ENCODE measurements at regions not wholly inside any gene's neighbourhood (a gene's known extent, or its start where the extent isn't known, plus 50 kb on each side); places are given as distances from the start of the nearest gene placed in this dataset.
"Not testable (repeated sequence)": the region's sequence is repeated elsewhere in the genome, so short reads cannot be mapped to it uniquely, and the experiment has no call there.

- H3K27ac Mint-ChIP-seq (ENCODE audit: unreplicated experiment): no peak overlapping the region
- FAIRE-seq (no peak), DNase-seq (ENCODE audit: low read depth) (no peak)
- no peak for TF ChIP-seq CTCF (IDR thresholded peaks at IDR 0.05; ENCODE audit: insufficient read depth, low read depth, low read length)
- TF ChIP-seq EZH2 (IDR thresholded peaks at IDR 0.05; ENCODE audit: insufficient read depth, low read length): no peak
- Histone ChIP-seq H4K20me1 (ENCODE audit: insufficient read depth, low read length) (no peaks in the 10 kb centered on the region), H3K9ac (ENCODE audit: low read length) (no peak overlapping the region), H3K4me1 (ENCODE audit: insufficient read depth, low read length) (no peaks in the 10 kb centered on the region), H3K4me2 (ENCODE audit: low read length) (no peak overlapping the region), H3K4me3 (ENCODE audit: insufficient read depth, low read depth, low read length) (no peak overlapping the region), H3K36me3 (ENCODE audit: insufficient read depth, low read length) (no peaks in the 10 kb centered on the region), H3K27ac (ENCODE audit: low read depth, low read length) (no peak overlapping the region), H2AFZ (ENCODE audit: low read depth, low read length) (no peak overlapping the region), H3K79me2 (ENCODE audit: insufficient read depth, low read length) (no peaks in the 10 kb centered on the region), H3K9me3 (ENCODE audit: insufficient read depth, low read depth, low read length) (peaks cover 8% of the 10 kb centered on the region), H3K27me3 (ENCODE audit: insufficient read depth, low read length) (no peaks in the 10 kb centered on the region)
- H3K4me1 Mint-ChIP-seq (ENCODE audit: low read depth, unreplicated experiment): no peaks in the 10 kb centered on the region
- H3K9me3 Mint-ChIP-seq (ENCODE audit: unreplicated experiment): peaks cover 33% of the 10 kb centered on the region
- H3K4me3 Mint-ChIP-seq (ENCODE audit: unreplicated experiment): no peak overlapping the region
- H3K36me3 Mint-ChIP-seq (ENCODE audit: low read depth, unreplicated experiment): peaks cover 5% of the 10 kb centered on the region
- H3K27me3 Mint-ChIP-seq (ENCODE audit: low read depth, unreplicated experiment): peaks cover 15% of the 10 kb centered on the region
These were observed 99.8 kb downstream of the EN1 start for GRCh38 chr2:118747637-118748036.

- Histone ChIP-seq H4K20me1 (ENCODE audit: insufficient read depth, low read length) (no peaks in the 10 kb centered on the region), H3K27me3 (ENCODE audit: insufficient read depth, low read length) (no peaks in the 10 kb centered on the region), H3K27ac (ENCODE audit: low read depth, low read length) (no peak overlapping the region), H3K4me3 (ENCODE audit: insufficient read depth, low read depth, low read length) (no peak overlapping the region), H3K9ac (ENCODE audit: low read length) (no peak overlapping the region), H3K36me3 (ENCODE audit: insufficient read depth, low read length) (no peaks in the 10 kb centered on the region), H3K9me3 (ENCODE audit: insufficient read depth, low read depth, low read length) (peaks cover 8% of the 10 kb centered on the region), H3K4me2 (ENCODE audit: low read length) (no peak overlapping the region), H3K4me1 (ENCODE audit: insufficient read depth, low read length) (no peaks in the 10 kb centered on the region), H3K79me2 (ENCODE audit: insufficient read depth, low read length) (no peaks in the 10 kb centered on the region), H2AFZ (ENCODE audit: low read depth, low read length) (no peak overlapping the region)
- no peak overlapping the region for H3K4me3 Mint-ChIP-seq (ENCODE audit: unreplicated experiment)
- DNase-seq (ENCODE audit: low read depth): no peak
- no peak overlapping the region for H3K27ac Mint-ChIP-seq (ENCODE audit: unreplicated experiment)
- peaks cover 37% of the 10 kb centered on the region for H3K9me3 Mint-ChIP-seq (ENCODE audit: unreplicated experiment)
- FAIRE-seq: no peak
- peaks cover 15% of the 10 kb centered on the region for H3K27me3 Mint-ChIP-seq (ENCODE audit: low read depth, unreplicated experiment)
- no peaks in the 10 kb centered on the region for H3K4me1 Mint-ChIP-seq (ENCODE audit: low read depth, unreplicated experiment)
- TF ChIP-seq EZH2 (IDR thresholded peaks at IDR 0.05; ENCODE audit: insufficient read depth, low read length) (no peak), CTCF (IDR thresholded peaks at IDR 0.05; ENCODE audit: insufficient read depth, low read depth, low read length) (no peak)
- H3K36me3 Mint-ChIP-seq (ENCODE audit: low read depth, unreplicated experiment): peaks cover 5% of the 10 kb centered on the region
These were observed 100.4 kb downstream of the EN1 start for GRCh38 chr2:118747066-118747465.

- not testable (repeated sequence) for H3K9ac ChIP-seq (ENCODE audit: low read length); H2AFZ ChIP-seq (ENCODE audit: low read depth, low read length); H3K27ac Mint-ChIP-seq (ENCODE audit: unreplicated experiment); H3K4me1 ChIP-seq (ENCODE audit: insufficient read depth, low read length); H3K27me3 ChIP-seq (ENCODE audit: insufficient read depth, low read length); H4K20me1 ChIP-seq (ENCODE audit: insufficient read depth, low read length); H3K4me3 Mint-ChIP-seq (ENCODE audit: unreplicated experiment); H3K27ac ChIP-seq (ENCODE audit: low read depth, low read length); H3K4me2 ChIP-seq (ENCODE audit: low read length); FAIRE-seq; DNase-seq (ENCODE audit: low read depth); H3K36me3 Mint-ChIP-seq (ENCODE audit: low read depth, unreplicated experiment); H3K79me2 ChIP-seq (ENCODE audit: insufficient read depth, low read length); H3K4me3 ChIP-seq (ENCODE audit: insufficient read depth, low read depth, low read length); H3K36me3 ChIP-seq (ENCODE audit: insufficient read depth, low read length); H3K4me1 Mint-ChIP-seq (ENCODE audit: low read depth, unreplicated experiment); H3K9me3 ChIP-seq (ENCODE audit: insufficient read depth, low read depth, low read length)
- H3K27me3 Mint-ChIP-seq (ENCODE audit: low read depth, unreplicated experiment): peaks cover 15% of the 10 kb centered on the region
- H3K9me3 Mint-ChIP-seq (ENCODE audit: unreplicated experiment): peaks cover 38% of the 10 kb centered on the region
These were observed 102.7 kb downstream of the EN1 start for GRCh38 chr2:118744682-118745181.
